Heart left ventricle (tissue), 16 donors: ENCODE measurements at regions not wholly inside any gene's neighbourhood (a gene's known extent, or its start where the extent isn't known, plus 50 kb on each side); places are given as distances from the start of the nearest gene placed in this dataset.
A peak's percentile ranks its signal among the peaks of the same experiment; 100 is the strongest.

Source experiments
- ATAC-seq, 4 donors: fragments of 200-7000 bp; cut with Tn5 transposase; one replicate each; pipeline ENCODE4 v1.9.1; 2020 to 2022; ENCODE audit warnings: moderate library complexity in 4 of 4, mild to moderate bottlenecking in 3 of 4, moderate number of reproducible peaks in 1 of 4
- DNase-seq, 5 donors: peaks; one replicate each; pipeline ENCODE4 v3.0.0-alpha.2; 2020
- H3K27ac ChIP-seq, 12 donors: fragments of 200-600 bp; sonication (generic) in 4 of 12; one replicate each; pipeline versions ENCODE4 v1.5.0 to v1.8.0; 2016 to 2022; ENCODE audit warnings: mild to moderate bottlenecking in 2 of 12
- H3K27me3 ChIP-seq, 9 donors: fragments of 200-600 bp; sonication (generic) in 2 of 9; one replicate each; pipeline versions ENCODE4 v1.5.1 to v1.8.0; 2016 to 2022; ENCODE audit warnings: mild to moderate bottlenecking in 3 of 9
- H3K36me3 ChIP-seq, 9 donors: fragments of 200-600 bp; sonication (generic) in 2 of 9; one replicate each; pipeline versions ENCODE4 v1.5.0 to v1.8.0; 2018 to 2022; ENCODE audit warnings: mild to moderate bottlenecking in 2 of 9
- H3K4me1 ChIP-seq, 12 donors: fragments of 200-600 bp; sonication (generic) in 4 of 12; one replicate each; pipeline versions ENCODE4 v1.5.0 to v1.8.0; 2016 to 2022; ENCODE audit warnings: mild to moderate bottlenecking in 3 of 12
- H3K4me3 ChIP-seq, 12 donors: fragments of 200-600 bp; sonication (generic) in 4 of 12; one replicate each; pipeline versions ENCODE4 v1.5.0 to v1.8.0; 2017 to 2022; ENCODE audit warnings: mild to moderate bottlenecking in 9 of 12, moderate library complexity in 4 of 12
- H3K9me3 ChIP-seq, 12 donors: fragments of 200-600 bp; sonication (generic) in 4 of 12; one replicate each; pipeline versions ENCODE4 v1.5.0 to v1.8.0; 2016 to 2022; ENCODE audit warnings: mild to moderate bottlenecking in 1 of 12
- CTCF ChIP-seq, 12 donors: fragments of 200-600 bp; sonication (generic) in 4 of 12; IDR thresholded peaks; one replicate each; pipeline versions ENCODE4 v1.5.0 to v1.8.0; 2018 to 2022; ENCODE audit warnings: antibody characterized with exemption in 12 of 12, mild to moderate bottlenecking in 5 of 12
- POLR2A ChIP-seq, 2 donors: fragments of 450-650 bp; IDR thresholded peaks; one replicate each; pipeline ENCODE4 v1.6.1; 2017; ENCODE audit warnings: antibody characterized with exemption in 2 of 2, mild to moderate bottlenecking in 2 of 2, moderate library complexity in 2 of 2
- WGBS, 4 donors: extraction: QIAGEN DNeasy Blood & Tissue Kit in 2 of 4; methylation state at CpG; one replicate each; pipeline versions ENCODE4 v1.1.5 to v1.1.7; 2013 to 2018; 5-methylcytosine and 5-hydroxymethylcytosine counted together
- intact Hi-C, 10 donors: fragments of 100-400 bp; cut with DNase I; formaldehyde crosslinking; loops; one replicate each; pipeline versions ENCODE4 v1.11.1 to v1.14.2; 2022
- donor health status: ischemic (EF 13 %, LVEDD 7.1; RV severe dilation, severe dysfunction).
- donor health status: healthy with polysubstance abuse.
- donor health status: DM: no; HTN: yes; CAD: no.
- donor health status: DM: no; HTN: no; CAD: no.
- donor health status: ischemic (EF 25% LVEDD 6.9; RV normal size, moderate dysfunction).
- donor health status: ischemic (EF 25% LVEDD 5.7; RV mildly dilated, moderate dysfunction).
- donor health status: healthy.
- donor health status: DM: yes; HTN: yes; CAD: no.
- donor health status: ischemic (EF 35%, LVEDD 5.7; RV mildly dilated, moderate dysfunction).
- donor health status: nonischemic (EF 11% LVEDD 7.7; RV severe dilation, severe dysfunction).
- donor health status: DM: yes; HTN: yes; CAD: no.
- donor health status: PGD.
- donor health status: ischemic (EF 29% LVEDD 5.4; RV normal size, mild dysfunction).
- donor health status: nonischemic (EF 23%, LVEDD 6.1; RV moderate dilation, normal function).

GRCh38 chr4:24164054-24164693, 274.3 kb upstream of the PPARGC1A start:
- TF ChIP-seq POLR2A (IDR thresholded peaks at IDR 0.05) = no peak
- TF ChIP-seq CTCF (IDR thresholded peaks at IDR 0.05) = no peak
- Histone ChIP-seq H3K9me3 (peaks cover 0 to 5% (median 0%) of the 10 kb centered on the region in 12 donors), H3K36me3 (no peaks in the 10 kb centered on the region), H3K27ac (no peak overlapping the region), H3K27me3 (no peaks in the 10 kb centered on the region), H3K4me1 (peaks cover 0 to 9% (median 0%) of the 10 kb centered on the region in 12 donors), H3K4me3 (no peak overlapping the region)
- intact Hi-C loops = loop anchor here in 1 of 10 donors (10.0 kb wide), 1 partner anchor 251 kb away; no protein-coding TSS in a partner anchor
- DNase-seq (no peak), ATAC-seq (peak in 1 of 4 donors; percentile 24)
- WGBS, 4 donors = 26 to 32% (median 29%) methylated on average over 2 of the region's 2 CpGs

DNA sequence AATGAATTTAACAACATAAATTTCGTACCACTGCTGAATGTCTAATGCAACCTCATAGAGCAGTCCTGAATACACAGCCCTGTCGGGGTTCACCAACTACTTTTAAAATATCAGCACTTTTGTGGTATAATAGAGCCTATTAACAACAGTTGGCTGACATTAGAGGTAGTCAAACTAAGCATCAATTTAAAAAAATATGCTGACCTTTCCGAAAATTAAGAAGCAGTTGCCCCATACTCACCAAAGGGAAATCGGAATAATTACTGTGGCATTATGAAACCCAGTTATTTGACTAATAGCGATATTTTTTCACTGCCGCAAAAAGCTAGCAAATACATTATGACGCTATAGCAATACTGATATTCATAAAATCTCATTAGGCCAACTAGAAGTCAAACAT, 273.5 kb upstream of the PPARGC1A start:
- Histone ChIP-seq H3K27ac (no peak overlapping the region), H3K27me3 (no peaks in the 10 kb centered on the region), H3K4me3 (no peak overlapping the region), H3K36me3 (no peaks in the 10 kb centered on the region), H3K4me1 (peaks cover 0 to 9% (median 0%) of the 10 kb centered on the region in 12 donors), H3K9me3 (peaks cover 0 to 5% (median 0%) of the 10 kb centered on the region in 12 donors)
- ATAC-seq (no peak), DNase-seq (no peak)
- 89 to 92% (median 90%) methylated on average over 7 of the region's 7 CpGs for WGBS, 4 donors
- intact Hi-C loops = loop anchor here in 1 of 10 donors (10.0 kb wide), 1 partner anchor 251 kb away; no protein-coding TSS in a partner anchor
- TF ChIP-seq POLR2A (IDR thresholded peaks at IDR 0.05) (no peak), CTCF (IDR thresholded peaks at IDR 0.05) (no peak)

GRCh38 chr4:24160358-24160757, 270.5 kb upstream of the PPARGC1A start:
- 72 to 80% (median 79%) methylated on average over 1 of the region's 1 CpG for WGBS, 4 donors
- no peaks in the 10 kb centered on the region for H3K36me3 ChIP-seq
- intact Hi-C loops = loop anchor here in 1 of 10 donors (10.0 kb wide), 1 partner anchor 254 kb away; no protein-coding TSS in a partner anchor
- ATAC-seq (peak in 1 of 4 donors; percentile 32), DNase-seq (peak in 2 of 5 donors; percentile 7 to 18)
- TF ChIP-seq POLR2A (IDR thresholded peaks at IDR 0.05) (no peak), CTCF (IDR thresholded peaks at IDR 0.05) (no peak)
- no peak overlapping the region for H3K4me3 ChIP-seq
- H3K4me1 ChIP-seq = peaks cover 0 to 9% (median 0%) of the 10 kb centered on the region in 12 donors
- no peak overlapping the region for H3K27ac ChIP-seq
- H3K27me3 ChIP-seq = no peaks in the 10 kb centered on the region
- no peaks in the 10 kb centered on the region for H3K9me3 ChIP-seq

GRCh38 chr4:24158031-24158430, 268.2 kb upstream of the PPARGC1A start:
- Histone ChIP-seq H3K27ac (no peak overlapping the region), H3K27me3 (no peaks in the 10 kb centered on the region), H3K36me3 (no peaks in the 10 kb centered on the region), H3K4me3 (no peak overlapping the region), H3K4me1 (peaks cover 0 to 9% (median 0%) of the 10 kb centered on the region in 12 donors), H3K9me3 (no peaks in the 10 kb centered on the region)
- no peak for DNase-seq
- WGBS, 4 donors = 59 to 79% (median 73%) methylated on average over 1 of the region's 1 CpG
- no peak for TF ChIP-seq POLR2A (IDR thresholded peaks at IDR 0.05)
- no peak for TF ChIP-seq CTCF (IDR thresholded peaks at IDR 0.05)
- intact Hi-C loops = no loop called here
- ATAC-seq = no peak
